Hematopoietic multipotent progenitor cell treated with erythropoietin and hydrocortisone succinate and interleukin-3 and kit ligand, for 15 days (in vitro differentiated cells): ENCODE measurements at regions not wholly inside any gene's neighbourhood (a gene's known extent, or its start where the extent isn't known, plus 50 kb on each side); places are given as distances from the start of the nearest gene placed in this dataset.
"Not testable (repeated sequence)": the region's sequence is repeated elsewhere in the genome, so short reads cannot be mapped to it uniquely, and the experiment has no call there.

Source experiments
- DNase-seq: peaks from one replicate; pipeline ENCODE4 v3.0.0-alpha.2; 2015; ENCODE audit warnings: low spot score

- DNase-seq = not testable (repeated sequence)
Observed at GRCh38 chr1:245102149-245102548, 52.6 kb upstream of the KIF26B start.

- no peak for DNase-seq
Observed at GRCh38 chr1:245099401-245099800, 55.4 kb upstream of the KIF26B start.

- DNase-seq = no peak
Observed at GRCh38 chr1:245098924-245099323, 55.9 kb upstream of the KIF26B start.

GRCh38 chr1:245096311-245097066 lies 58.3 kb upstream of the KIF26B start:
- DNase-seq = no peak

GRCh38 chr1:245095903-245096302 lies 58.9 kb upstream of the KIF26B start:
- no peak for DNase-seq

GRCh38 chr1:245094954-245095353 lies 59.8 kb upstream of the KIF26B start:
- no peak for DNase-seq

- no peak for DNase-seq
Observed at GRCh38 chr1:245094092-245094491, 60.7 kb upstream of the KIF26B start.

- DNase-seq = no peak
Observed at GRCh38 chr1:245092638-245092976, 62.2 kb upstream of the KIF26B start.

- DNase-seq = no peak
Observed at GRCh38 chr1:245091818-245092637, 62.8 kb upstream of the KIF26B start.

GRCh38 chr1:245091171-245091621 lies 63.6 kb upstream of the KIF26B start:
- DNase-seq = no peak

- no peak for DNase-seq
Observed at GRCh38 chr1:245090491-245091090, 64.2 kb upstream of the KIF26B start.

- no peak for DNase-seq
Observed at GRCh38 chr1:245087723-245088122, 67.1 kb upstream of the KIF26B start.

GRCh38 chr1:245086389-245086969 lies 68.3 kb upstream of the KIF26B start:
- no peak for DNase-seq

- no peak for DNase-seq
Observed at GRCh38 chr1:245085508-245086095, 69.2 kb upstream of the KIF26B start.

- no peak for DNase-seq
Observed at GRCh38 chr1:245084551-245084950, 70.2 kb upstream of the KIF26B start.

- DNase-seq = no peak
Observed at GRCh38 chr1:245079021-245079609, 75.7 kb upstream of the KIF26B start.

- no peak for DNase-seq
Observed at GRCh38 chr1:245074898-245075297, 79.9 kb upstream of the KIF26B start.

- no peak for DNase-seq
Observed at GRCh38 chr1:245074232-245074747, 80.5 kb upstream of the KIF26B start.

- DNase-seq = no peak
Observed at GRCh38 chr1:245070836-245071615, 83.8 kb upstream of the KIF26B start.

- no peak for DNase-seq
Observed at GRCh38 chr1:245067257-245067656, 87.5 kb upstream of the KIF26B start.
